ENCODE measurements at regions not wholly inside any gene's neighbourhood (a gene's known extent, or its start where the extent isn't known, plus 50 kb on each side); places are given as distances from the start of the nearest gene placed in this dataset.

GRCh38 chr6:84929212-84929611, 164.8 kb upstream of the TBX18 start:
- no peak for DNase-seq
- POLR2A ChIA-PET, result no interaction called here
- no peak for ATAC-seq (ENCODE audit: poor library complexity)
- no peaks in the 10 kb centered on the region for H3K4me1 ChIP-seq (ENCODE audit: insufficient read depth, low read length)
- intact Hi-C loops (cut with DNase I, micrococcal nuclease), result no loop called here
- Mint-ChIP-seq H3K9me3 (no peaks in the 10 kb centered on the region), H3K27ac (no peak overlapping the region), H3K4me1 (ENCODE audit: low read depth) (no peaks in the 10 kb centered on the region), H3K27me3 (no peaks in the 10 kb centered on the region), H3K36me3 (ENCODE audit: low read depth) (no peaks in the 10 kb centered on the region), H3K4me3 (no peak overlapping the region)
- TF ChIP-seq CTCF (IDR thresholded peaks at IDR 0.05), result no peak
- H3K36me3 ChIP-seq (ENCODE audit: insufficient read depth, low read length), result no peaks in the 10 kb centered on the region
- H3K9me3 ChIP-seq (ENCODE audit: control insufficient read depth in 1 of 2, insufficient read depth in 1 of 2, low read length in 2 of 2), result no peaks in the 10 kb centered on the region
- CTCF ChIA-PET, result no interaction called here
- H3K27ac ChIP-seq (ENCODE audit: low read depth in 1 of 2, low read length in 2 of 2), result no peak overlapping the region
- no peaks in the 10 kb centered on the region for H3K27me3 ChIP-seq (ENCODE audit: control insufficient read depth in 1 of 2, insufficient read depth in 2 of 2, low read length in 2 of 2)
- no peak overlapping the region for H3K4me3 ChIP-seq (ENCODE audit: low read length)

DNA sequence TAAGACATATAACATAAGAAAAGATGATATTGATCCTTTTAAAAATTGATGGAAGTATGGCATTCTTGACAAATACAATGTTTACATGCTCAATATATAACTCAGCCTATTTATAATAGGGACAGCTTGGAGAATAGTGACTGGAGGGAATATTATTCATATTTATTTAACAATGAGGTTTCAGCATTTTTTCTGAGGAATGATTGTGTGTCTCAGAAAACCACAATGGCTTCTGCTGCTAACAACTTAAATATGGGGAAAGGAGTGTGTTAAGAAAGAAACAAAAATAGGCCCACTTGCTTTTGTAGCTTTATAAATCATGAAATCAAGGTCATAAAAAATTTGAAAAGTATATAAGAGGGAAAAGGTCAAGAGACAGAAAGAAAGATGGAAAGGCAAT, 163.2 kb upstream of the TBX18 start:
- ATAC-seq (ENCODE audit: poor library complexity) (no peak), DNase-seq (no peak)
- intact Hi-C loops (cut with DNase I, micrococcal nuclease), result no loop called here
- Histone ChIP-seq H3K27me3 (ENCODE audit: control insufficient read depth in 1 of 2, insufficient read depth in 2 of 2, low read length in 2 of 2) (no peaks in the 10 kb centered on the region), H3K4me3 (ENCODE audit: low read length) (no peak overlapping the region), H3K9me3 (ENCODE audit: control insufficient read depth in 1 of 2, insufficient read depth in 1 of 2, low read length in 2 of 2) (peaks cover 0 to 3% of the 10 kb centered on the region in 2 experiments), H3K4me1 (ENCODE audit: insufficient read depth, low read length) (no peaks in the 10 kb centered on the region), H3K27ac (ENCODE audit: low read depth in 1 of 2, low read length in 2 of 2) (no peak overlapping the region), H3K36me3 (ENCODE audit: insufficient read depth, low read length) (no peaks in the 10 kb centered on the region)
- no peaks in the 10 kb centered on the region for H3K27me3 Mint-ChIP-seq
- H3K4me3 Mint-ChIP-seq, result no peak overlapping the region
- POLR2A ChIA-PET, result no interaction called here
- CTCF ChIA-PET, result no interaction called here
- no peak overlapping the region for H3K27ac Mint-ChIP-seq
- no peaks in the 10 kb centered on the region for H3K9me3 Mint-ChIP-seq
- TF ChIP-seq CTCF (IDR thresholded peaks at IDR 0.05), result no peak
- no peaks in the 10 kb centered on the region for H3K4me1 Mint-ChIP-seq (ENCODE audit: low read depth)
- H3K36me3 Mint-ChIP-seq (ENCODE audit: low read depth), result no peaks in the 10 kb centered on the region

GRCh38 chr6:84926189-84927155, 162.1 kb upstream of the TBX18 start:
- Mint-ChIP-seq H3K27ac (no peak overlapping the region), H3K9me3 (no peaks in the 10 kb centered on the region), H3K36me3 (ENCODE audit: low read depth) (no peaks in the 10 kb centered on the region), H3K27me3 (no peaks in the 10 kb centered on the region), H3K4me1 (ENCODE audit: low read depth) (no peaks in the 10 kb centered on the region), H3K4me3 (no peak overlapping the region)
- H3K27ac ChIP-seq (ENCODE audit: low read depth in 1 of 2, low read length in 2 of 2), result no peak overlapping the region
- H3K4me1 ChIP-seq (ENCODE audit: insufficient read depth, low read length), result no peaks in the 10 kb centered on the region
- ChIA-PET POLR2A (no interaction called here), CTCF (no interaction called here)
- no peaks in the 10 kb centered on the region for H3K36me3 ChIP-seq (ENCODE audit: insufficient read depth, low read length)
- intact Hi-C loops (cut with DNase I, micrococcal nuclease), result no loop called here
- ATAC-seq (ENCODE audit: poor library complexity) (no peak), DNase-seq (no peak)
- H3K9me3 ChIP-seq (ENCODE audit: control insufficient read depth in 1 of 2, insufficient read depth in 1 of 2, low read length in 2 of 2), result peaks cover 0 to 3% of the 10 kb centered on the region in 2 experiments
- no peaks in the 10 kb centered on the region for H3K27me3 ChIP-seq (ENCODE audit: control insufficient read depth in 1 of 2, insufficient read depth in 2 of 2, low read length in 2 of 2)
- TF ChIP-seq CTCF (IDR thresholded peaks at IDR 0.05), result no peak
- H3K4me3 ChIP-seq (ENCODE audit: low read length), result no peak overlapping the region

Measured in CD4-positive, alpha-beta T cell (primary cell).